Ovary (tissue), 3 donors: ENCODE measurements at regions not wholly inside any gene's neighbourhood (a gene's known extent, or its start where the extent isn't known, plus 50 kb on each side); places are given as distances from the start of the nearest gene placed in this dataset.

Source experiments
- EP300 ChIP-seq: sonication (generic); formaldehyde crosslinking; IDR thresholded peaks from one replicate; pipeline ENCODE4 v1.6.1; 2017; ENCODE audit warnings: antibody characterized with exemption
- POLR2A ChIP-seq: fragments of 450-650 bp; IDR thresholded peaks from one replicate; pipeline ENCODE4 v1.6.1; 2017; ENCODE audit warnings: antibody characterized with exemption, mild to moderate bottlenecking, moderate library complexity
- TF ChIP-seq, protein P1 (sequence below), 3 donors: fragments of 450-650 bp in 2 of 3; fragments of 200-600 bp in 1 of 3; IDR thresholded peaks; one replicate each; pipeline versions ENCODE4 v1.5.1 to v1.8.0; 2016 to 2022; ENCODE audit warnings: antibody characterized with exemption in 3 of 3, mild to moderate bottlenecking in 1 of 3
- donor health status: DM: no; HTN: no; CAD: no.

DNA sequence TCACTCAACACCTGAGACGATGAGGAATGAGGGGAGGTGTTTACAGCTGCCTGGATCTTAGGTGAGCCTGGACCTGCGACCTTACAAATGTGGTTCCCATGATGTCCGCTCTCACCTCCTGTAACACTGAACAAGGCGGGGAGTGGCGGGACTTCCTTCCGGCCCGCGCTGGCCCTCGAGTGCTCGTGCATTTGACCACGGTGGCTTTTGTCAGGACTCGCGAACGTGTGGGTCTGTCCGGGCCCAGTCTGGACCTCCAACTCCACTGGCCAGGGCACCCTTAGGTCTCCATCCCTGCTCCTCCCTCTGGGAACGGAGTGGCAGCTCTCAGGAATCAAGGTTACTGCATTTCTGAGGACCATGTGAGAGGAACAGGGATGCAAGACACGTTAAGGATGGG, 263.0 kb upstream of the SALL3 start:
- TF ChIP-seq, protein P1, sequence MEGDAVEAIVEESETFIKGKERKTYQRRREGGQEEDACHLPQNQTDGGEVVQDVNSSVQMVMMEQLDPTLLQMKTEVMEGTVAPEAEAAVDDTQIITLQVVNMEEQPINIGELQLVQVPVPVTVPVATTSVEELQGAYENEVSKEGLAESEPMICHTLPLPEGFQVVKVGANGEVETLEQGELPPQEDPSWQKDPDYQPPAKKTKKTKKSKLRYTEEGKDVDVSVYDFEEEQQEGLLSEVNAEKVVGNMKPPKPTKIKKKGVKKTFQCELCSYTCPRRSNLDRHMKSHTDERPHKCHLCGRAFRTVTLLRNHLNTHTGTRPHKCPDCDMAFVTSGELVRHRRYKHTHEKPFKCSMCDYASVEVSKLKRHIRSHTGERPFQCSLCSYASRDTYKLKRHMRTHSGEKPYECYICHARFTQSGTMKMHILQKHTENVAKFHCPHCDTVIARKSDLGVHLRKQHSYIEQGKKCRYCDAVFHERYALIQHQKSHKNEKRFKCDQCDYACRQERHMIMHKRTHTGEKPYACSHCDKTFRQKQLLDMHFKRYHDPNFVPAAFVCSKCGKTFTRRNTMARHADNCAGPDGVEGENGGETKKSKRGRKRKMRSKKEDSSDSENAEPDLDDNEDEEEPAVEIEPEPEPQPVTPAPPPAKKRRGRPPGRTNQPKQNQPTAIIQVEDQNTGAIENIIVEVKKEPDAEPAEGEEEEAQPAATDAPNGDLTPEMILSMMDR (IDR thresholded peaks at IDR 0.05), result no peak
- TF ChIP-seq POLR2A (no peak), EP300 (no peak)
